WTC11 (cell line): ENCODE measurements at regions not wholly inside any gene's neighbourhood (a gene's known extent, or its start where the extent isn't known, plus 50 kb on each side); places are given as distances from the start of the nearest gene placed in this dataset.

Experiments used
- SMAD3 ChIP-seq: sonication (generic); formaldehyde crosslinking; IDR thresholded peaks from 2 replicates; pipeline ENCODE4 v1.8.0; 2022; ENCODE audit warnings: missing genetic modification reagents, mild to moderate bottlenecking, borderline replicate concordance
- ZNF671 ChIP-seq: fragments of 250-450 bp; sonication (Bioruptor Pico); IDR thresholded peaks from 2 replicates; pipeline ENCODE4 v1.8.0; 2021; ENCODE audit warnings: mild to moderate bottlenecking

- TF ChIP-seq SMAD3 (no peak), ZNF671 (CRISPR knock-in tag) (no peak)
Observed at GRCh38 chr5:145589063-145589462, 246.1 kb downstream of the PRELID2 start.
